GM12874 (cell line): ENCODE measurements at regions not wholly inside any gene's neighbourhood (a gene's known extent, or its start where the extent isn't known, plus 50 kb on each side); places are given as distances from the start of the nearest gene placed in this dataset.

ENCODE experiments used
- CTCF ChIP-seq: IDR thresholded peaks from 2 replicates; pipeline ENCODE4 v1.5.1; 2011; ENCODE audit warnings: low read depth, mild to moderate bottlenecking, control low read depth, low read length, moderate library complexity; ENCODE audit not compliant: insufficient read depth

GRCh38 chr14:88929656-88930436 is 105.4 kb downstream of the TTC8 start:
- TF ChIP-seq CTCF = peak; percentile 21; the same call in 1 of the 2 replicates

- TF ChIP-seq CTCF = no peak
These were observed 107.1 kb downstream of the TTC8 start for GRCh38 chr14:88931321-88932110.

GRCh38 chr14:88933191-88933590 is 108.7 kb downstream of the TTC8 start:
- no peak for TF ChIP-seq CTCF

- no peak for TF ChIP-seq CTCF
These were observed 109.9 kb downstream of the TTC8 start for GRCh38 chr14:88934351-88934806.

GRCh38 chr14:88935083-88935482 is 110.6 kb downstream of the TTC8 start:
- no peak for TF ChIP-seq CTCF

GRCh38 chr14:88937706-88938105 is 113.3 kb downstream of the TTC8 start:
- TF ChIP-seq CTCF = no peak

- TF ChIP-seq CTCF = no peak
These were observed 116.2 kb downstream of the TTC8 start for GRCh38 chr14:88940671-88941070.
